Progenitor cell of endocrine pancreas (in vitro differentiated cells): ENCODE measurements at regions not wholly inside any gene's neighbourhood (a gene's known extent, or its start where the extent isn't known, plus 50 kb on each side); places are given as distances from the start of the nearest gene placed in this dataset.

ENCODE experiments used
- DNase-seq: peaks from one replicate; pipeline ENCODE4 v3.0.0; 2021; ENCODE audit warnings: low spot score; ENCODE audit not compliant: unreplicated experiment
- H3K27ac Mint-ChIP-seq: 2 replicates; pipeline ENCODE4 v1.8.0; 2021; ENCODE audit warnings: mild to moderate bottlenecking, moderate library complexity, mixed read lengths
- H3K27me3 Mint-ChIP-seq: 2 replicates; pipeline ENCODE4 v1.8.0; 2021; ENCODE audit warnings: mixed read lengths
- H3K36me3 Mint-ChIP-seq: 2 replicates; pipeline ENCODE4 v1.8.0; 2022; ENCODE audit warnings: mixed read lengths; ENCODE audit not compliant: insufficient read depth
- H3K4me1 Mint-ChIP-seq: 2 replicates; pipeline ENCODE4 v1.8.0; 2021; ENCODE audit warnings: low read depth, mixed read lengths
- H3K4me3 Mint-ChIP-seq: 2 replicates; pipeline ENCODE4 v1.8.0; 2021; ENCODE audit warnings: low read depth, mild to moderate bottlenecking, moderate library complexity, mixed read lengths
- H3K9me3 Mint-ChIP-seq: 2 replicates; pipeline ENCODE4 v1.8.0; 2021; ENCODE audit warnings: low read depth, mixed read lengths
- TF ChIP-seq, protein P1 (sequence below): fragments of 200-600 bp; sonication (generic); IDR thresholded peaks from one replicate; pipeline ENCODE4 v1.5.0; 2021; ENCODE audit warnings: antibody characterized with exemption, mild to moderate bottlenecking; ENCODE audit not compliant: unreplicated experiment

DNA sequence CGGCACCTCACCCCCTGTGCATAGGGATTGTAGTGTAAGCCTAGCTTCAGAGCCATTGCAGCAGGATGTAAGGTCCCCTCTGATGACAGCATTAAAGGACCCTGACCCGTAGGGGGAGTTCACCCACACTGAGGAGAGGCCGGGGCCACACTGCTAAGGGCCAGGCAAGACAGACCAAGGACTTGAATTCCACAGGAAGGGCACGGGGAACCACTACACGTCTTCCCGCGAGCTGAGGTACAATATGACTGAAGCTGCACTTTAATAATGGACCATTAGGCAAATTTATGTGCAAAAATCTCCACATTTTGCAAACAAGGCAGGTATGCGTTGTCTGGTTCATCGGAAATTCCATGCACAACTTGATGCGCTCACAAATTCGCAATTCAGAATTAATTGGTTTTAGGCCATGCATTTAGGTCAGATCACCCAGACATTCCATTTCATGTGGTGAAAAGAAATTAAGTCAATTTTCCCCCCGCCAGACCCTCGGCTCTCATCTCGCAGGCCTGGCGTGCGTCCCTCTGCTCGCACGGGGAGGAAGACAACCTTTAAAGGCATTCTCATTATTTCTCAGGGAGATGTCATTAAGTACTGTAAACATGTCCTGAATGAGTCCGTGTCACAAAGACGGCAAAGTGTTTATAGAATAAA is 111.8 kb downstream of the FOXA2 start:
- Mint-ChIP-seq H3K4me3 (no peak overlapping the region), H3K36me3 (no peaks in the 10 kb centered on the region), H3K4me1 (peaks cover 28% of the 10 kb centered on the region), H3K27ac (peak overlapping the region; percentile 55), H3K9me3 (peaks cover 8% of the 10 kb centered on the region), H3K27me3 (no peaks in the 10 kb centered on the region)
- TF ChIP-seq, protein P1, sequence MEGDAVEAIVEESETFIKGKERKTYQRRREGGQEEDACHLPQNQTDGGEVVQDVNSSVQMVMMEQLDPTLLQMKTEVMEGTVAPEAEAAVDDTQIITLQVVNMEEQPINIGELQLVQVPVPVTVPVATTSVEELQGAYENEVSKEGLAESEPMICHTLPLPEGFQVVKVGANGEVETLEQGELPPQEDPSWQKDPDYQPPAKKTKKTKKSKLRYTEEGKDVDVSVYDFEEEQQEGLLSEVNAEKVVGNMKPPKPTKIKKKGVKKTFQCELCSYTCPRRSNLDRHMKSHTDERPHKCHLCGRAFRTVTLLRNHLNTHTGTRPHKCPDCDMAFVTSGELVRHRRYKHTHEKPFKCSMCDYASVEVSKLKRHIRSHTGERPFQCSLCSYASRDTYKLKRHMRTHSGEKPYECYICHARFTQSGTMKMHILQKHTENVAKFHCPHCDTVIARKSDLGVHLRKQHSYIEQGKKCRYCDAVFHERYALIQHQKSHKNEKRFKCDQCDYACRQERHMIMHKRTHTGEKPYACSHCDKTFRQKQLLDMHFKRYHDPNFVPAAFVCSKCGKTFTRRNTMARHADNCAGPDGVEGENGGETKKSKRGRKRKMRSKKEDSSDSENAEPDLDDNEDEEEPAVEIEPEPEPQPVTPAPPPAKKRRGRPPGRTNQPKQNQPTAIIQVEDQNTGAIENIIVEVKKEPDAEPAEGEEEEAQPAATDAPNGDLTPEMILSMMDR: no peak
- no peak for DNase-seq

DNA sequence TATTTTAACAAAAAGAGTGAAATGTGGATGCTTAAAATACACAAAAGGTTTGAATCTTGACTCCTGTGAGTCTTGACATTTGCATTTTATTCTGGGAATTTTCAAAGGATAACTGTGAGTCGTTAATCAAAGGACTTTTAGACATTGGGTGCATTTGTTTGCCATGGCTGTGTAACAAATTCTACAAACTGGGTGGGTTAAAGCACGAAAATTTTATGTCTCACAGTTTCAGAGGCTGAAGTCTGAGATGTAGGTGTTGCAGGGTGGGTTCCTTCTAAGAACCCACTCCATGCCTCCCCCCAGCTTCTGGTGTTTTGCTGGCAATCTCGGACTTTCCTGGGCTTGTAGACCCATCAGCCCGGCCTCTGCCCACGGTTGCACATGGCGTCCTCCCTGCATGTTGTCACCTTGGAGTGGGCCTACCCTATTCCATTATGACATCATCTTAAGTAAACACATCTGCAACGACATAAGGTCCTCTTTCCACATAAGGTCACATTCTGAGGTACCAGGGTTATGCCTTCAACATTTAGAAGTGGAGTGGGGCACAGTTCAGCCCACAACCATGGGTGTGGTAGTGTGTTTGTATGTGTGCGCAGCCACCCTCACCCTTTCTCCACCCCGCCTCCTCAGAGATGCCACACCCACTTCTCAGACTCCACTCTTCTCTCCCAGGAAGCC is 113.1 kb downstream of the FOXA2 start:
- H3K27ac Mint-ChIP-seq: peak overlapping the region; percentile 70
- H3K4me3 Mint-ChIP-seq: no peak overlapping the region
- peaks cover 39% of the 10 kb centered on the region for H3K4me1 Mint-ChIP-seq
- H3K27me3 Mint-ChIP-seq: no peaks in the 10 kb centered on the region
- H3K36me3 Mint-ChIP-seq: no peaks in the 10 kb centered on the region
- DNase-seq: no peak
- TF ChIP-seq, protein P1: no peak
- peaks cover under 1% of the 10 kb centered on the region for H3K9me3 Mint-ChIP-seq

DNA sequence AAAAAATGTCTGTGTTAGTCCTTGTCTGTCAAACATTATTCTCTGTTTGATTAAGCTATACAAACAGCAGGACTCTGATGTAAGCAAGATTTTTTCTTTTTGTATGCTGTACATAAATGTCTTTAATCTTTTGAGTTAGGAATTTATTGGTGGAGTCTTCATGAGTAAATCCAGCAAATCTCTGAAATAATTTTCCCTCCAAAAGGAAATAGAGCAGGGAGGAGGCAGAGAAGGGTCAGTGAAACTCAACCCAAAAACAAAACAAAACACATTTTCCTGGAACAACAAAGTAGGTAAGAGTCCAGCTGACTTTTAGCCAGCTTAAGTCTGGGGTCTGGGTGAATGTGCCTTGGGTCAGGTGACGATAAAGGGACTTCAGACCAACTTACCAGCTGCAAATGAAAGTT is 113.7 kb downstream of the FOXA2 start:
- Mint-ChIP-seq H3K4me1 (peaks cover 46% of the 10 kb centered on the region), H3K27ac (peak overlapping the region; percentile 70), H3K9me3 (no peaks in the 10 kb centered on the region), H3K27me3 (no peaks in the 10 kb centered on the region), H3K4me3 (no peak overlapping the region), H3K36me3 (no peaks in the 10 kb centered on the region)
- no peak for DNase-seq
- TF ChIP-seq, protein P1: no peak

DNA sequence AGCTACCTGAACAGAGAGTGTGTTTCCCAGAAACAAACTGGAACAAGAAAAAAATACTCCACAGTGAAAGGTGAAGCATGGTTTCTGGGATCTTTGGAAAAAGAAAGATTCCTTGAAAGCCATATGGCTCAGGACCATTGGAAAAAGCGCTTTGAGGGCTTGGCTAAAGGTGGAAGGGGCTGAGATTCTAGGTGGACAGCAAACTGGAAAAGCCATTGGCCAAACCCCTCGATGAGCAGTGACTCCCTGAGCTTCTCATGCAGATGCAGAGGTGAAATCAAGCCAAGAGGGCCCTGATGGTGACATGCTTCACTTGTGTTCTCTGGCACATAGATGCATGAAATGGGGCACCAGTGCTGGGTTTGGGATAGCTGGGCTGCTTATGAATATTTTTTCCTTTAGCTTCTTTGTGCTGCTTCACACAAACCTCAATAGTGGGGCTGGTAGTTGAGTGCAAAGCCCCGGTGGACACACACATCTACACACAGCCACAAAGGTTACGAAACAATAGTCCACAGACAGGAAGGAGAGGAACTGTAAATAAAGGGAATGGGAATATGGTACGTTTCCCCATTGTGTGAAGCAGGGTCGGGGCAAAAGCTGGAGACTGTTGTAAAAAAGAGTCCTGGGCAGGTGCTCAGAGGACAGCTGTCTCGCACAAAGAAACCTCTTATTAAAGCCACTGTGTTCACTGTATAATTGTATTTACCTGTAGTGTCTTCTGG is 117.8 kb downstream of the FOXA2 start:
- no peak overlapping the region for H3K4me3 Mint-ChIP-seq
- peaks cover 62% of the 10 kb centered on the region for H3K4me1 Mint-ChIP-seq
- H3K9me3 Mint-ChIP-seq: no peaks in the 10 kb centered on the region
- H3K27ac Mint-ChIP-seq: peak overlapping the region; percentile 65
- H3K36me3 Mint-ChIP-seq: no peaks in the 10 kb centered on the region
- TF ChIP-seq, protein P1: no peak
- no peaks in the 10 kb centered on the region for H3K27me3 Mint-ChIP-seq
- DNase-seq: no peak

DNA sequence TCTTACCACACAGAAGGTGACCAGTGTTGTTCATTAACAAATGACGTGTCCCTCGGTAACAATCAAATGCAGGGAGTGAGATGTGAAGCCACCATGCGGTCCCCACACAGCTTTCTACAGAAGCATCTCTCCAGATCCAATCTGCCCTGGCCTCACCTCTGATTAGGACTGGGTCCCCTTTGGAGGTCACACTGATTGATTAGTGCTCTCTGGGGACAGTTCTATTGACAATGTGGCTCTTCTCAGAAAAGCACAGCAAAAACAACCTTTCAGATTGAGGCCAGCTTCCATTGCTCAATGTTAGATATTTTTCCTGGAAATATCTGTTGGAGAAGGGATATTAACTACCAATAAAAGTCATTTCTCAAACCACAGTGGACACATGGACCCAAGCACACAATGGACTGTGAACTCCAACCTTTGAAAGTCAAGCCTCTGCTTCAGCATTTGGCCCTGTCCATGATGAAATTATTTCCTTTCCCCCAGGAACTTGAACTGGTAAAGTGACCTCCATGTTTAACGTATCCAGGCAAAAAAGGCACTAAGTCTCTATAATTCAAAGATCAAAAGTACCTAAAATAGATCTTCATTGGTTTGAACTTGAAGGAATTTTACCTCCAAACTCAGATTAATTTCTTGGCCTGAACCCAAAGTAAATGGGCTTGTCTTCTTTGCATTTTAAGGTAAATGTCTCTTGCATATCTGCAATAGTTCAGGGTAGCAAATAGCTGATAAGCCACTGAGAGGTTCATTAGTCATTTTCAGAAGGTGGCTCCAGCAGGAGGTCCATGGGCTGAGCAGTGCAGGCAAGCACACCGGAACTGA is 118.5 kb downstream of the FOXA2 start:
- H3K9me3 Mint-ChIP-seq: no peaks in the 10 kb centered on the region
- no peaks in the 10 kb centered on the region for H3K27me3 Mint-ChIP-seq
- peak overlapping the region; percentile 81 for H3K27ac Mint-ChIP-seq
- peaks cover 63% of the 10 kb centered on the region for H3K4me1 Mint-ChIP-seq
- TF ChIP-seq, protein P1: no peak
- no peak for DNase-seq
- no peaks in the 10 kb centered on the region for H3K36me3 Mint-ChIP-seq
- H3K4me3 Mint-ChIP-seq: no peak overlapping the region
